ENCODE measurements at regions not wholly inside any gene's neighbourhood (a gene's known extent, or its start where the extent isn't known, plus 50 kb on each side); places are given as distances from the start of the nearest gene placed in this dataset.

- FAIRE-seq (no peak), DNase-seq (ENCODE audit: low read depth, low spot score) (no peak)
- H3K9me3 ChIP-seq (replicated peaks; ENCODE audit: control insufficient read depth, insufficient read depth, low read length): no peaks in the 10 kb centered on the region
- intact Hi-C loops (cut with micrococcal nuclease): no loop called here
- no peaks in the 10 kb centered on the region for H3K4me1 ChIP-seq (ENCODE audit: control insufficient read depth, extremely low read depth, insufficient read depth, low read length)
- H3K9me1 ChIP-seq (replicated peaks; ENCODE audit: control insufficient read depth, extremely low read depth, insufficient read depth, low read length): no peaks in the 10 kb centered on the region
- no peak overlapping the region for H3K4me3 ChIP-seq (replicated peaks in 1 of 3; ENCODE audit: insufficient read depth in 1 of 3, low read depth in 1 of 3, low read length in 3 of 3)
- H3K4me2 ChIP-seq (ENCODE audit: insufficient read depth, low read length): no peak overlapping the region
- TF ChIP-seq EZH2 (IDR thresholded peaks at IDR 0.05; ENCODE audit: borderline replicate concordance, low read depth, low read length, severe bottlenecking): no peak
- no peaks in the 10 kb centered on the region for H4K20me1 ChIP-seq (replicated peaks; ENCODE audit: control insufficient read depth, extremely low read depth, insufficient read depth, low read length)
- H3K9ac ChIP-seq (replicated peaks; ENCODE audit: extremely low read depth, insufficient read depth, low read length): no peak overlapping the region
- H3K36me3 ChIP-seq (ENCODE audit: control insufficient read depth in 2 of 2, extremely low read depth in 1 of 2, insufficient read depth in 2 of 2, low read length in 2 of 2): no peaks in the 10 kb centered on the region
- H3K27ac ChIP-seq (ENCODE audit: insufficient read depth, low read depth, low read length): no peak overlapping the region
- no peak overlapping the region for H2AFZ ChIP-seq (ENCODE audit: low read depth, low read length)
- no peaks in the 10 kb centered on the region for H3K79me2 ChIP-seq (ENCODE audit: control insufficient read depth, insufficient read depth, low read length)
- ChIA-PET CTCF (no interaction called here), POLR2A (no interaction called here)
- H3K27me3 ChIP-seq (ENCODE audit: control insufficient read depth in 2 of 2, insufficient read depth in 2 of 2, low read length in 2 of 2): no peaks in the 10 kb centered on the region
- dilution Hi-C loops (cut with MboI; ENCODE audit: extremely low pct_ligation_motif_present, low sequenced_read_pairs): no loop called here
- no TSS peak for BruUV-seq (replicated peaks)
Observed at GRCh38 chr21:24375201-24375600, 1232.1 kb downstream of the MRPL39 start.

- Histone ChIP-seq H4K20me1 (replicated peaks; ENCODE audit: control insufficient read depth, extremely low read depth, insufficient read depth, low read length) (no peaks in the 10 kb centered on the region), H3K4me2 (ENCODE audit: insufficient read depth, low read length) (no peak overlapping the region), H3K4me1 (ENCODE audit: control insufficient read depth, extremely low read depth, insufficient read depth, low read length) (no peaks in the 10 kb centered on the region), H3K9me3 (replicated peaks; ENCODE audit: control insufficient read depth, insufficient read depth, low read length) (no peaks in the 10 kb centered on the region), H3K36me3 (ENCODE audit: control insufficient read depth in 2 of 2, extremely low read depth in 1 of 2, insufficient read depth in 2 of 2, low read length in 2 of 2) (no peaks in the 10 kb centered on the region), H3K9me1 (replicated peaks; ENCODE audit: control insufficient read depth, extremely low read depth, insufficient read depth, low read length) (no peaks in the 10 kb centered on the region), H2AFZ (ENCODE audit: low read depth, low read length) (no peak overlapping the region), H3K79me2 (ENCODE audit: control insufficient read depth, insufficient read depth, low read length) (no peaks in the 10 kb centered on the region), H3K9ac (replicated peaks; ENCODE audit: extremely low read depth, insufficient read depth, low read length) (no peak overlapping the region), H3K27ac (ENCODE audit: insufficient read depth, low read depth, low read length) (no peak overlapping the region), H3K4me3 (replicated peaks in 1 of 3; ENCODE audit: insufficient read depth in 1 of 3, low read depth in 1 of 3, low read length in 3 of 3) (no peak overlapping the region), H3K27me3 (ENCODE audit: control insufficient read depth in 2 of 2, insufficient read depth in 2 of 2, low read length in 2 of 2) (no peaks in the 10 kb centered on the region)
- no peak for TF ChIP-seq MYC (IDR thresholded peaks at IDR 0.05; ENCODE audit: low read depth, low read length)
- TF ChIP-seq POLR2AphosphoS5 (IDR thresholded peaks at IDR 0.05; ENCODE audit: insufficient read depth, low read depth, low read length): no peak
- TF ChIP-seq EZH2 (IDR thresholded peaks at IDR 0.05; ENCODE audit: borderline replicate concordance, low read depth, low read length, severe bottlenecking): no peak
- TF ChIP-seq GATA2 (IDR thresholded peaks at IDR 0.05; ENCODE audit: insufficient read depth, insufficient read length, low read depth, low read length): no peak
- TF ChIP-seq FOS (IDR thresholded peaks at IDR 0.05; ENCODE audit: borderline replicate concordance, insufficient read depth, low read length): no peak
- no peak for TF ChIP-seq JUN (IDR thresholded peaks at IDR 0.05; ENCODE audit: borderline replicate concordance, insufficient read depth, insufficient read length, low read depth)
- TF ChIP-seq MAX (IDR thresholded peaks at IDR 0.05; ENCODE audit: insufficient read depth, insufficient read length): no peak
- no peak for TF ChIP-seq POLR2A (IDR thresholded peaks at IDR 0.05; ENCODE audit: low read depth, low read length)
- no peak for TF ChIP-seq CTCF (IDR thresholded peaks at IDR 0.05; ENCODE audit: extremely low read depth in 1 of 2, insufficient read depth in 1 of 2, low read depth in 1 of 2, low read length in 2 of 2)
- FAIRE-seq (no peak), DNase-seq (ENCODE audit: low read depth, low spot score) (no peak)
- CTCF ChIA-PET: no interaction called here
- POLR2A ChIA-PET: no interaction called here
- intact Hi-C loops (cut with micrococcal nuclease): no loop called here
- no TSS peak for BruUV-seq (replicated peaks)
- dilution Hi-C loops (cut with MboI; ENCODE audit: extremely low pct_ligation_motif_present, low sequenced_read_pairs): no loop called here
Observed at GRCh38 chr21:24372506-24372905, 1234.8 kb downstream of the MRPL39 start.

Measured in endothelial cell of umbilical vein (primary cell).